Endothelial cell of umbilical vein (primary cell): ENCODE measurements at regions not wholly inside any gene's neighbourhood (a gene's known extent, or its start where the extent isn't known, plus 50 kb on each side); places are given as distances from the start of the nearest gene placed in this dataset.

ENCODE experiments used
- BruUV-seq: library from RNA; stranded (reverse); fragments of 400-500 nt; replicated peaks from 2 replicates; lab custom pipeline; 2021; lab: Mats Ljungman, UMichigan
- CTCF ChIA-PET: fragments of 300-600, 350-600 bp; sonication (Branson Sonifier 250); formaldehyde crosslinking; loops from one replicate; lab custom pipeline; 2021; ENCODE audit warnings: antibody characterized with exemption, inconsistent platforms; lab: Charles Lee
- POLR2A ChIA-PET: fragments of 300-600, 350-600 bp; sonication (Branson Sonifier 250); formaldehyde crosslinking; loops from one replicate; lab custom pipeline; 2021; ENCODE audit warnings: antibody characterized with exemption, inconsistent platforms; lab: Charles Lee
- DNase-seq: peaks from one replicate; pipeline ENCODE4 v3.0.0-alpha.2; 2011; ENCODE audit warnings: low read depth, low spot score
- FAIRE-seq: peaks from 2 replicates; lab custom pipeline; 2011; peaks lifted over from hg19 to GRCh38; lab: Jason Lieb, UNC
- H2AFZ ChIP-seq: 2 replicates; pipeline ENCODE4 v1.6.0; 2012; ENCODE audit warnings: low read depth, low read length, control low read depth, inconsistent platforms
- H3K27ac ChIP-seq: 2 replicates; pipeline ENCODE4 v1.5.1; 2011; ENCODE audit warnings: low read depth, mild to moderate bottlenecking, control low read depth, low read length, moderate library complexity; ENCODE audit not compliant: insufficient read depth
- H3K27me3 ChIP-seq, 2 experiments: 2 replicates each; pipeline versions ENCODE4 v1.6.0 to v1.6.1; 2011; ENCODE audit warnings: low read length in 2 of 2, mixed read lengths in 1 of 2; ENCODE audit not compliant: control insufficient read depth in 2 of 2, insufficient read depth in 2 of 2
- H3K36me3 ChIP-seq, 2 experiments: 2 replicates in 1 of 2; 3 replicates in 1 of 2; pipeline ENCODE4 v1.5.1; 2011; ENCODE audit warnings: low read length in 2 of 2, mild to moderate bottlenecking in 1 of 2, moderate library complexity in 1 of 2; ENCODE audit not compliant: control insufficient read depth in 2 of 2, insufficient read depth in 2 of 2; ENCODE audit errors: extremely low read depth in 1 of 2
- H3K4me1 ChIP-seq: 3 replicates; pipeline ENCODE4 v1.5.1; 2011; ENCODE audit warnings: mild to moderate bottlenecking, low read length; ENCODE audit not compliant: control insufficient read depth, insufficient read depth; ENCODE audit errors: extremely low read depth
- H3K4me2 ChIP-seq: 2 replicates; pipeline ENCODE4 v1.6.1; 2011; ENCODE audit warnings: low read length, control low read depth, mixed read lengths; ENCODE audit not compliant: insufficient read depth
- H3K4me3 ChIP-seq, 3 experiments: fragments of 200-600 bp in 1 of 3; sonication (generic), shearing (Covaris generic) in 1 of 3; replicated peaks in 1 of 3; 2 replicates each; pipeline ENCODE4 v1.5.1; 2011 to 2016; ENCODE audit warnings: control low read depth in 3 of 3, low read length in 3 of 3, mild to moderate bottlenecking in 2 of 3, inconsistent platforms in 1 of 3, low read depth in 1 of 3, moderate library complexity in 1 of 3; ENCODE audit not compliant: insufficient read depth in 1 of 3
- H3K79me2 ChIP-seq: 2 replicates; pipeline ENCODE4 v1.6.0; 2012; ENCODE audit warnings: low read length, inconsistent platforms; ENCODE audit not compliant: control insufficient read depth, insufficient read depth
- H3K9ac ChIP-seq: replicated peaks from 2 replicates; pipeline ENCODE3; 2011; ENCODE audit warnings: low read length, control low read depth; ENCODE audit not compliant: insufficient read depth; ENCODE audit errors: extremely low read depth
- H3K9me1 ChIP-seq: replicated peaks from 3 replicates; pipeline ENCODE4 v1.6.0; 2011; ENCODE audit warnings: mild to moderate bottlenecking, low read length; ENCODE audit not compliant: control insufficient read depth, insufficient read depth; ENCODE audit errors: extremely low read depth
- H3K9me3 ChIP-seq: replicated peaks from 2 replicates; pipeline ENCODE4 v1.5.1; 2012; ENCODE audit warnings: low read length, inconsistent platforms; ENCODE audit not compliant: control insufficient read depth, insufficient read depth
- H4K20me1 ChIP-seq: replicated peaks from 2 replicates; pipeline ENCODE3; 2011; ENCODE audit warnings: mild to moderate bottlenecking, low read length; ENCODE audit not compliant: control insufficient read depth, insufficient read depth; ENCODE audit errors: extremely low read depth
- CTCF ChIP-seq, 2 donors: IDR thresholded peaks; 1 replicate in 1 of 2; 2 replicates in 1 of 2; pipeline ENCODE4 v1.5.1; 2011; ENCODE audit warnings: low read length in 2 of 2, mild to moderate bottlenecking in 2 of 2, moderate library complexity in 2 of 2, control low read depth in 1 of 2, inconsistent platforms in 1 of 2, low read depth in 1 of 2; ENCODE audit not compliant: insufficient read depth in 1 of 2; ENCODE audit errors: extremely low read depth in 1 of 2
- EZH2 ChIP-seq: IDR thresholded peaks from 2 replicates; pipeline ENCODE4 v1.6.1; 2012; ENCODE audit warnings: borderline replicate concordance, low read depth, mild to moderate bottlenecking, moderate library complexity, low read length, inconsistent platforms; ENCODE audit not compliant: severe bottlenecking
- FOS ChIP-seq: IDR thresholded peaks from 2 replicates; pipeline ENCODE4 v1.6.1; 2011; ENCODE audit warnings: mild to moderate bottlenecking, low read length, moderate library complexity, borderline replicate concordance; ENCODE audit not compliant: insufficient read depth
- GATA2 ChIP-seq: IDR thresholded peaks from 2 replicates; pipeline ENCODE4 v1.7.0; 2011; ENCODE audit warnings: low read depth, mild to moderate bottlenecking, moderate library complexity, mixed read lengths, low read length; ENCODE audit not compliant: insufficient read length, insufficient read depth
- JUN ChIP-seq: IDR thresholded peaks from 2 replicates; pipeline ENCODE4 v1.6.1; 2011; ENCODE audit warnings: borderline replicate concordance, low read depth; ENCODE audit not compliant: insufficient read length, insufficient read depth
- MAX ChIP-seq: IDR thresholded peaks from 2 replicates; pipeline ENCODE4 v1.6.1; 2011; ENCODE audit not compliant: insufficient read depth, insufficient read length
- MYC ChIP-seq: IDR thresholded peaks from one replicate; pipeline ENCODE4 v1.6.1; 2011; ENCODE audit warnings: mild to moderate bottlenecking, low read depth, low read length
- POLR2A ChIP-seq: IDR thresholded peaks from 2 replicates; pipeline ENCODE4 v1.6.1; 2012; ENCODE audit warnings: low read depth, mild to moderate bottlenecking, control low read depth, low read length
- POLR2AphosphoS5 ChIP-seq: IDR thresholded peaks from 2 replicates; pipeline ENCODE4 v1.6.1; 2012; ENCODE audit warnings: low read depth, mild to moderate bottlenecking, control low read depth, low read length, moderate library complexity; ENCODE audit not compliant: insufficient read depth
- dilution Hi-C: fragments of 300-500 bp; cut with MboI; formaldehyde crosslinking; loops from one replicate; pipeline ENCODE4 v1.15.0; 2019; ENCODE audit warnings: low sequenced_read_pairs; ENCODE audit not compliant: extremely low pct_ligation_motif_present
- intact Hi-C: fragments of 100-400 bp; cut with micrococcal nuclease; formaldehyde crosslinking; loops from one replicate; pipeline ENCODE4 v1.10.0; 2022

DNA sequence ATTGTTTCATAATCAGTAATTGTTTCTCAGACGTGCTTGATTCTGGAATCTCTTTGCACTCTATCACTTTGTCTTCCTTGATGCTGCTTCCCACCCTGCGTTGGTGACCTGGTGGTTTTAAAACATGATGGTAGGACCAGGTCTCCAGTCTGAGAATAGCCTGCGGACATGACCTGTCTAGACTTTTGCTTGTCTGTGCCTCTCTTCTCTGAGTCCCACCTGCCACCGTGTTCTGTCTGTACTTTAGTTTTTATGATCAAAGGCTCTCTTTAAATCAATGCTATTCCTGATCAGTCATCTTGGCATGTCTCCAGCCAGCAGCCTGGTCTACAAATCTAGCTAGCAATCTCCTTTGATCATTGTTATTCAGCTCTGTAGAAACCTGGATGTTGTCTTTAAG, 933.9 kb downstream of the DIAPH3 start:
- no TSS peak for BruUV-seq
- CTCF ChIA-PET = no interaction called here
- no peaks in the 10 kb centered on the region for H4K20me1 ChIP-seq

More for the DNA sequence above, 933.9 kb downstream of the DIAPH3 start:
- Histone ChIP-seq H3K4me1 (no peaks in the 10 kb centered on the region), H3K27me3 (no peaks in the 10 kb centered on the region), H3K79me2 (no peaks in the 10 kb centered on the region), H3K27ac (no peak overlapping the region), H3K9ac (no peak overlapping the region), H3K4me2 (no peak overlapping the region), H3K9me1 (no peaks in the 10 kb centered on the region), H3K4me3 (no peak overlapping the region), H3K36me3 (no peaks in the 10 kb centered on the region), H2AFZ (no peak overlapping the region), H3K9me3 (no peaks in the 10 kb centered on the region)
- no peak for TF ChIP-seq EZH2
- no peak for TF ChIP-seq MYC
- no peak for TF ChIP-seq POLR2AphosphoS5
- no peak for TF ChIP-seq GATA2
- TF ChIP-seq MAX = no peak
- no peak for TF ChIP-seq POLR2A
- TF ChIP-seq CTCF (IDR thresholded peaks at IDR 0.05; ENCODE audit: extremely low read depth in 1 of 2, insufficient read depth in 1 of 2, low read depth in 1 of 2, low read length in 2 of 2) = no peak
- no peak for TF ChIP-seq FOS
- no peak for TF ChIP-seq JUN
- FAIRE-seq (no peak), DNase-seq (no peak)
- POLR2A ChIA-PET = no interaction called here
- intact Hi-C loops = no loop called here
- dilution Hi-C loops = no loop called here
